Astrocyte (in vitro differentiated cells and primary cell): ENCODE measurements at regions not wholly inside any gene's neighbourhood (a gene's known extent, or its start where the extent isn't known, plus 50 kb on each side); places are given as distances from the start of the nearest gene placed in this dataset.

ENCODE experiments used
- DNase-seq: peaks from one replicate; pipeline ENCODE4 v3.0.0-alpha.2; 2010; ENCODE audit warnings: low read depth
- FAIRE-seq: peaks from 2 replicates; lab custom pipeline; 2011; peaks lifted over from hg19 to GRCh38; lab: Jason Lieb, UNC
- H2AFZ ChIP-seq: 2 replicates; pipeline ENCODE4 v1.6.0; 2012; ENCODE audit warnings: low read depth, low read length, inconsistent platforms
- H3K27ac ChIP-seq: 2 replicates; pipeline ENCODE4 v1.5.1; 2011; ENCODE audit warnings: low read depth, low read length, inconsistent platforms
- H3K27me3 ChIP-seq: 2 replicates; pipeline ENCODE4 v1.6.0; 2011; ENCODE audit warnings: low read length, inconsistent platforms; ENCODE audit not compliant: insufficient read depth
- H3K36me3 ChIP-seq: 2 replicates; pipeline ENCODE4 v1.5.1; 2011; ENCODE audit warnings: low read length, inconsistent platforms; ENCODE audit not compliant: insufficient read depth
- H3K4me1 ChIP-seq: 2 replicates; pipeline ENCODE4 v1.5.1; 2011; ENCODE audit warnings: low read length, inconsistent platforms; ENCODE audit not compliant: insufficient read depth
- H3K4me2 ChIP-seq: 2 replicates; pipeline ENCODE4 v1.6.0; 2012; ENCODE audit warnings: low read length, inconsistent platforms
- H3K4me3 ChIP-seq: 2 replicates; pipeline ENCODE4 v1.5.1; 2011; ENCODE audit warnings: low read depth, mild to moderate bottlenecking, low read length, inconsistent platforms; ENCODE audit not compliant: insufficient read depth
- H3K79me2 ChIP-seq: 2 replicates; pipeline ENCODE4 v1.6.0; 2012; ENCODE audit warnings: mild to moderate bottlenecking, low read length, inconsistent platforms; ENCODE audit not compliant: insufficient read depth
- H3K9ac ChIP-seq: 2 replicates; pipeline ENCODE4 v1.6.0; 2012; ENCODE audit warnings: mild to moderate bottlenecking, low read length, inconsistent platforms
- H3K9me3 ChIP-seq: 2 replicates; pipeline ENCODE4 v1.5.1; 2012; ENCODE audit warnings: low read depth, mild to moderate bottlenecking, low read length, inconsistent platforms; ENCODE audit not compliant: insufficient read depth
- H4K20me1 ChIP-seq: 2 replicates; pipeline ENCODE4 v1.6.0; 2012; ENCODE audit warnings: low read length, inconsistent platforms; ENCODE audit not compliant: insufficient read depth
- H3K27ac Mint-ChIP-seq: one replicate; pipeline ENCODE4 v1.8.0; 2021; ENCODE audit warnings: mild to moderate bottlenecking, mixed read lengths; ENCODE audit not compliant: unreplicated experiment
- H3K27me3 Mint-ChIP-seq: one replicate; pipeline ENCODE4 v1.8.0; 2021; ENCODE audit warnings: low read depth, mixed read lengths; ENCODE audit not compliant: unreplicated experiment
- H3K36me3 Mint-ChIP-seq: one replicate; pipeline ENCODE4 v1.8.0; 2021; ENCODE audit warnings: low read depth, mixed read lengths; ENCODE audit not compliant: unreplicated experiment
- H3K4me1 Mint-ChIP-seq: one replicate; pipeline ENCODE4 v1.8.0; 2021; ENCODE audit warnings: low read depth, mixed read lengths; ENCODE audit not compliant: unreplicated experiment
- H3K4me3 Mint-ChIP-seq: one replicate; pipeline ENCODE4 v1.8.0; 2021; ENCODE audit warnings: mild to moderate bottlenecking, moderate library complexity, mixed read lengths; ENCODE audit not compliant: unreplicated experiment
- H3K9me3 Mint-ChIP-seq: one replicate; pipeline ENCODE4 v1.8.0; 2021; ENCODE audit warnings: mild to moderate bottlenecking, mixed read lengths; ENCODE audit not compliant: unreplicated experiment
- EZH2 ChIP-seq: IDR thresholded peaks from 2 replicates; pipeline ENCODE4 v1.6.1; 2012; ENCODE audit warnings: mild to moderate bottlenecking, low read length, inconsistent platforms; ENCODE audit not compliant: insufficient read depth
- TF ChIP-seq, protein P1 (sequence below): IDR thresholded peaks from 2 replicates; pipeline ENCODE4 v1.5.1; 2011; ENCODE audit warnings: low read depth, mild to moderate bottlenecking, inconsistent platforms, low read length, moderate library complexity; ENCODE audit not compliant: insufficient read depth

- Histone ChIP-seq H3K79me2 (no peaks in the 10 kb centered on the region), H3K9ac (no peak overlapping the region), H3K4me2 (no peak overlapping the region), H3K27me3 (no peaks in the 10 kb centered on the region), H2AFZ (no peak overlapping the region), H3K4me3 (no peak overlapping the region), H3K4me1 (no peaks in the 10 kb centered on the region), H3K9me3 (peaks cover 22% of the 10 kb centered on the region), H3K27ac (no peak overlapping the region), H4K20me1 (no peaks in the 10 kb centered on the region), H3K36me3 (no peaks in the 10 kb centered on the region)
- Mint-ChIP-seq H3K27me3 (peaks cover 19% of the 10 kb centered on the region), H3K9me3 (peaks cover 20% of the 10 kb centered on the region), H3K4me1 (peaks cover 7% of the 10 kb centered on the region), H3K4me3 (no peak overlapping the region), H3K27ac (no peak overlapping the region), H3K36me3 (no peaks in the 10 kb centered on the region)
- FAIRE-seq, result no peak
- no peak for DNase-seq
- TF ChIP-seq EZH2, result no peak
- TF ChIP-seq, protein P1, sequence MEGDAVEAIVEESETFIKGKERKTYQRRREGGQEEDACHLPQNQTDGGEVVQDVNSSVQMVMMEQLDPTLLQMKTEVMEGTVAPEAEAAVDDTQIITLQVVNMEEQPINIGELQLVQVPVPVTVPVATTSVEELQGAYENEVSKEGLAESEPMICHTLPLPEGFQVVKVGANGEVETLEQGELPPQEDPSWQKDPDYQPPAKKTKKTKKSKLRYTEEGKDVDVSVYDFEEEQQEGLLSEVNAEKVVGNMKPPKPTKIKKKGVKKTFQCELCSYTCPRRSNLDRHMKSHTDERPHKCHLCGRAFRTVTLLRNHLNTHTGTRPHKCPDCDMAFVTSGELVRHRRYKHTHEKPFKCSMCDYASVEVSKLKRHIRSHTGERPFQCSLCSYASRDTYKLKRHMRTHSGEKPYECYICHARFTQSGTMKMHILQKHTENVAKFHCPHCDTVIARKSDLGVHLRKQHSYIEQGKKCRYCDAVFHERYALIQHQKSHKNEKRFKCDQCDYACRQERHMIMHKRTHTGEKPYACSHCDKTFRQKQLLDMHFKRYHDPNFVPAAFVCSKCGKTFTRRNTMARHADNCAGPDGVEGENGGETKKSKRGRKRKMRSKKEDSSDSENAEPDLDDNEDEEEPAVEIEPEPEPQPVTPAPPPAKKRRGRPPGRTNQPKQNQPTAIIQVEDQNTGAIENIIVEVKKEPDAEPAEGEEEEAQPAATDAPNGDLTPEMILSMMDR, result no peak
Measured at GRCh38 chr10:131512852-131513251, 201.3 kb upstream of the TCERG1L start.

DNA sequence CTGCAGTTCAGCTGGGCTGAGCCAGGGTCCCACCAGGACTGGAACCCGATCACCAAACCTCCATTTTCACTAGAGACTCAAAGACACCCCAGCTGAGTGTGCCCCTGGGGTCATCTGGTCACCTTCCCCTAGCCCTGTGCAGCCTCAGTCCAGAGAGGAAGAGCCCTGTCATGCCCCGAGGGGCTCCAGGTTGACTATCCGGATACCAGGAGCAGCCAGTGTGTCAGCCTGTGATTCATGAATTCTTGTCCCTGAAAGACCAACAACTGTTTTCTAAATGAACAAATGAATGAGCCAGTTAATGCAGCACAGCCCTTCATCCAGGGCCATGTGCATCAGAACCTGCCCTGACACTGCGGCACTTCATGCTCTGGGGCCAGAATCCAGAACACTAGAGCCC lies 201.9 kb upstream of the TCERG1L start:
- H3K36me3 ChIP-seq, result no peaks in the 10 kb centered on the region
- no peak overlapping the region for H3K4me3 ChIP-seq
- no peak overlapping the region for H3K4me2 ChIP-seq
- no peak for DNase-seq
- no peaks in the 10 kb centered on the region for H4K20me1 ChIP-seq
- no peak for FAIRE-seq
- H3K9me3 ChIP-seq, result peaks cover 22% of the 10 kb centered on the region
- H3K9ac ChIP-seq, result no peak overlapping the region
- H3K4me1 Mint-ChIP-seq, result peaks cover 7% of the 10 kb centered on the region
- H3K27me3 Mint-ChIP-seq, result peaks cover 21% of the 10 kb centered on the region
- H3K36me3 Mint-ChIP-seq, result no peaks in the 10 kb centered on the region
- no peaks in the 10 kb centered on the region for H3K4me1 ChIP-seq
- TF ChIP-seq EZH2, result no peak
- TF ChIP-seq, protein P1, result no peak
- no peaks in the 10 kb centered on the region for H3K27me3 ChIP-seq
- H3K79me2 ChIP-seq, result no peaks in the 10 kb centered on the region
- no peak overlapping the region for H3K27ac Mint-ChIP-seq
- no peak overlapping the region for H3K27ac ChIP-seq
- peaks cover 18% of the 10 kb centered on the region for H3K9me3 Mint-ChIP-seq
- no peak overlapping the region for H2AFZ ChIP-seq
- H3K4me3 Mint-ChIP-seq, result no peak overlapping the region

GRCh38 chr10:131513901-131514300 lies 202.4 kb upstream of the TCERG1L start:
- Histone ChIP-seq H3K4me2 (peak overlapping the region; percentile 6), H3K4me3 (no peak overlapping the region), H4K20me1 (no peaks in the 10 kb centered on the region), H2AFZ (no peak overlapping the region), H3K4me1 (no peaks in the 10 kb centered on the region), H3K79me2 (no peaks in the 10 kb centered on the region), H3K9me3 (peaks cover 22% of the 10 kb centered on the region), H3K36me3 (no peaks in the 10 kb centered on the region), H3K9ac (no peak overlapping the region), H3K27me3 (no peaks in the 10 kb centered on the region), H3K27ac (no peak overlapping the region)
- FAIRE-seq, result no peak
- H3K27ac Mint-ChIP-seq, result no peak overlapping the region
- TF ChIP-seq, protein P1, result no peak
- TF ChIP-seq EZH2, result no peak
- peaks cover 18% of the 10 kb centered on the region for H3K9me3 Mint-ChIP-seq
- peaks cover 7% of the 10 kb centered on the region for H3K4me1 Mint-ChIP-seq
- no peak overlapping the region for H3K4me3 Mint-ChIP-seq
- no peak for DNase-seq
- no peaks in the 10 kb centered on the region for H3K36me3 Mint-ChIP-seq
- H3K27me3 Mint-ChIP-seq, result peaks cover 22% of the 10 kb centered on the region
